Mononuclear cell (primary cell): ENCODE measurements at regions not wholly inside any gene's neighbourhood (a gene's known extent, or its start where the extent isn't known, plus 50 kb on each side); places are given as distances from the start of the nearest gene placed in this dataset.
"Not testable (repeated sequence)": the region's sequence is repeated elsewhere in the genome, so short reads cannot be mapped to it uniquely, and the experiment has no call there.

Source experiments
- H3K27me3 ChIP-seq: 2 replicates; pipeline ENCODE4 v1.6.0; 2011; ENCODE audit warnings: low read length, control low read depth; ENCODE audit not compliant: insufficient read depth
- H3K4me1 ChIP-seq: 2 replicates; pipeline ENCODE4 v1.5.1; 2011; ENCODE audit warnings: mild to moderate bottlenecking, low read length, control low read depth; ENCODE audit not compliant: insufficient read depth
- H3K4me3 ChIP-seq: 2 replicates; pipeline ENCODE4 v1.5.1; 2011; ENCODE audit warnings: mild to moderate bottlenecking, low read length, moderate library complexity
- H3K9me3 ChIP-seq: 2 replicates; pipeline ENCODE4 v1.5.1; 2011; ENCODE audit warnings: low read depth, mild to moderate bottlenecking, control low read depth, low read length

GRCh38 chr10:21463436-21463835, 62.0 kb downstream of the SKIDA1 start:
- Histone ChIP-seq H3K27me3 (no peaks in the 10 kb centered on the region), H3K4me3 (no peak overlapping the region), H3K9me3 (no peaks in the 10 kb centered on the region), H3K4me1 (no peaks in the 10 kb centered on the region)

- Histone ChIP-seq H3K27me3 (no peaks in the 10 kb centered on the region), H3K4me1 (no peaks in the 10 kb centered on the region), H3K4me3 (no peak overlapping the region), H3K9me3 (no peaks in the 10 kb centered on the region)
Measured at GRCh38 chr10:21458126-21458871, 67.2 kb downstream of the SKIDA1 start.

DNA sequence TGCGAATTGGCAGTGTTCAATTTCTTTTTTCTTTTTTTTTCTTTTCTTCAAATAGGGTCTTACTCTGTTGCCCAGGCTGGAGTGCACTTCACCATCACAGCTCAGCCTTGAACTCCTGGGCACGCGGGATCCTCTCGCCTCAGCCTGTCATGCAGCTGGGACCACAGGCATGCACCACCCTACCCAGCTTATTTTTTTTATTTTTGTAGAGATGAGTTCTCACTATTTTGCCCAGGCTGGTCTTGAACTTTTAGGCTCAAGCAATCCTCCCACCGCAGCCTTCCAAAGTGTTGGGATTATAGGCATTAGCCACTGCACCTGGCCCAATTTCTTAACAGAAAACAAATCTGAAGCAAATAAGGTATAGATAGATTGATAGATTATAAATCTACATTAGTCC, 69.3 kb downstream of the SKIDA1 start:
- H3K9me3 ChIP-seq, result no peaks in the 10 kb centered on the region
- H3K4me3 ChIP-seq, result no peak overlapping the region
- H3K4me1 ChIP-seq, result no peaks in the 10 kb centered on the region
- H3K27me3 ChIP-seq, result no peaks in the 10 kb centered on the region

DNA sequence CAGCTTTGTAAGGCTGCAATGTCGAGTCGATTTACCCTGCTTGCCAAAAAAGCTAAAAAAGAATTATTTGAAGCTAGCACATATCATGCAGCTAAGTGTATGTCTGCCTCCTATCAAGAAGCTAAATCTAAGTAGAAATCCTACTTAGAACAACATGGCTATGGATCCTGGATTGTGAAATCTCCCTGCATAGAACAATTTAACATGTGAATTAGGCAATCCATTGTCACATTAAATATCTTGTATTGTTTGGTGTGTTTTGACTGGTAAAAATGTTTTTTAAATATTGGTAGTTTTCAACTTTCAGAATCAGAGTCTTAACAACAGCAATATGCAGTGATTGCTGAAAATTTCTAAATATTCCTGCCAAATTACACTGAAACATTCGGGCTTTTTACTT, 73.3 kb downstream of the SKIDA1 start:
- Histone ChIP-seq H3K4me3 (no peak overlapping the region), H3K9me3 (no peaks in the 10 kb centered on the region), H3K4me1 (no peaks in the 10 kb centered on the region), H3K27me3 (no peaks in the 10 kb centered on the region)

DNA sequence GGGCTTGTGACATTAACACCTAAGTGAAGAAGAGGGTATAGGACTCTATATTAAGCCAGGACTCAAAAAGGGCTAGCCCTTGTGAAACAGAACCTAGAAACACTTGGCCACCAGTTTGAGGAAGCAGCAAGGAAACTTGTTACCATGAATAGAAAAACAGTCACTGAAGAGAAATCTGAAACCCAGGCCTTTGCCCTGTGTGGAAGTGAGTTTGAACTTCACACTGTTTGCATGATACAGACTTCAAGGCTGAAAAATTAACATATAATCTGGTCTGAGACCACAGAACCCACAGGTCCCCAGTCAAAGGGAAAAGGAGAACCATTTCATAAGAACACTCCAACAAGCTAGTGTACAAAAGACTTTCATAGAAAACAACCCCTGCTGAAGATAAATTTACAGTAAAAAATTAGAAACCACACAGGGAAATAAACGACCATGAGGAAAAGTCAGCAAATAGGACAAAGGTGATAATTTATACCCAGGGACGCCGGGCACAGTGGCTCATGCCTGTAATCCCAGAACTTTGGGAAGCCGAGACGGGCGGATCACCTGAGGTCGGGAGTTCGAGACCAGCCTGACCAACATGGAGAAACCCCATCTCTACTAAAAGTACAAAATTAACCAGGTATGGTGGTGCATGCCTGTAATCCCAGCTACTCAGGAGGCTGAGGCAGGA, 76.1 kb downstream of the SKIDA1 start:
- Histone ChIP-seq H3K4me3 (no peak overlapping the region), H3K9me3 (no peaks in the 10 kb centered on the region), H3K4me1 (no peaks in the 10 kb centered on the region), H3K27me3 (no peaks in the 10 kb centered on the region)

DNA sequence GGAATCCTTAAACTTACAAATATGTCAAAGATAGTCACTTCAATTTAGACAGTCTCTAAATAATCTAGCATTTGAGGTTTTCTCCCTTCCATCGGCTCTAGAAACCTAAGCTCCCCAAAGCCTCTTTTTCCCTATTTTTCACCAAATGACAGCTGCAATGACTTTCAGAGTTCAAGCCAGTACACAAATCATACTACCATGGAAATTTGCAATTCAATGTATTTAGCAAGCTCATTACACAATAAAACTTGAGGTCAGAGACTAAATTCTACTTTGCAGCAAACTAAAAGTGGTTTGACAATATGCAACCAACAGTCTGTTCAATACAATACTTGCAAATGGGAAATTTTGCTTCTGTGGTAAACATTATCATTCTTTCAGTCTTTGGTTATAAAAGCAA, 80.3 kb downstream of the SKIDA1 start:
- no peaks in the 10 kb centered on the region for H3K9me3 ChIP-seq
- no peaks in the 10 kb centered on the region for H3K27me3 ChIP-seq
- no peak overlapping the region for H3K4me3 ChIP-seq
- H3K4me1 ChIP-seq, result no peaks in the 10 kb centered on the region

DNA sequence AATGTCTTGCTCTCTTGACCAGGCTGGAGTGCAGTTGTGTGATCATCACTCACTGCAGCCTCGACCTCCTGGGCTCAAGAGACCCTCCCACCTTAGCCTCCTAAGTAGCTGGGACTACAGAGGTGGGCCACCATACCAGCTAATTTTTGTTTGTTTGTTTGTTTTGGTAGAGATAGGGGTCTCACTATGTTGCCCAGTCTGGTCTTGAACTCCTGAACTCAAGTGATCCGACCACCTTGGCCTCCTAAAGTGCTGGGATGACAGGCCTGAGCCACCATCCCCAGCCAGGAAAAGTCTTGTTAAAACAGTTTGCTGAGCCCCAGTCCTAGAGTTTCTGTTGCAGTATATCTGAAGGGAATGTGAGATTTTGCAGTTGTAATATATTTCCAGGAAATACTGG, 83.9 kb downstream of the SKIDA1 start:
- Histone ChIP-seq H3K4me3 (no peak overlapping the region), H3K4me1 (no peaks in the 10 kb centered on the region), H3K27me3 (no peaks in the 10 kb centered on the region), H3K9me3 (no peaks in the 10 kb centered on the region)

- H3K4me3 ChIP-seq, H3K27me3 ChIP-seq, H3K4me1 ChIP-seq, H3K9me3 ChIP-seq: not testable (repeated sequence)
Measured at GRCh38 chr10:21438914-21439313, 86.6 kb downstream of the SKIDA1 start.

- Histone ChIP-seq H3K9me3 (no peaks in the 10 kb centered on the region), H3K4me3 (no peak overlapping the region)
Measured at GRCh38 chr10:21437770-21438382, 87.6 kb downstream of the SKIDA1 start.

DNA sequence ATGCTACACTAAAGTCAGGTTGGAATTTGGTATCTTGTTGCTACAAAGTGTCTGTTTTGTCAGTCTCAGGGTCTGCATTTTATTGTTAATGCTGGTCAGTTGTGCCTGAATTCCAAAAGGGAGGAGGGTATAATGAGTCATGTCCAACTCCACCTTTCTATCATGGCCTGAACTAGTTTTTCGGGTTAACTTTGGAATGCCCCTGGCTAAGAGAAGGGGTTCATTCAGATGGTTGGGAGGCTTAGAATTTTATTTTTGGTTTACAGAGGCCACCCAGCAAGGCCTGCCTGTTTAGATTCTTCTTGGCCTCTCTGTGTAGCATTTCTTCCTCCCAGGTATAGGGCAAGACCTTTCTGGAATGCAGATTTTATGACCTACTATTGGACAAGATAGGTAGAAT, 93.2 kb downstream of the SKIDA1 start:
- Histone ChIP-seq H3K4me3 (no peak overlapping the region), H3K27me3 (no peaks in the 10 kb centered on the region), H3K4me1 (no peaks in the 10 kb centered on the region), H3K9me3 (no peaks in the 10 kb centered on the region)

More at GRCh38 chr10:21437770-21438382, 87.6 kb downstream of the SKIDA1 start:
- H3K4me1 ChIP-seq, result no peaks in the 10 kb centered on the region
- H3K27me3 ChIP-seq, result no peaks in the 10 kb centered on the region

DNA sequence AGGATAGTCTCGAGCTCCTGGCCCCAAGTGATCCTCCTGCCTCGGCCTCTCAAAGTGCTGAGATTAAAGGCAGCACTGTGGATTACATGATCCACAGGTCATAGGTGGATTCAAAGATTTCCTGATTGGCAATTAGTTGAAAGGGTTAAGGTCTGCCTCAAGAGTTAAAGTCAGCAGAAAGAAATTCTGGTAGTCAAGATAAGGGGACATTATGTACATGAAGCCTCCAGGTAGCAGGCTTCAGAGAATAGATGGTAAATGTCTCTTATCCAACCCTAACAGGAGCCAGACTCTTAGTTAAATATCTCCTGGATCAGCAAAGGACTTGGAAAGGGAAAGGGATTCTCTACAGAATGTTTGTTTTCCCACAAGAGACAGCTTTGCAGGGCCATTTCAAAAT, 93.7 kb downstream of the SKIDA1 start:
- no peaks in the 10 kb centered on the region for H3K4me1 ChIP-seq
- no peaks in the 10 kb centered on the region for H3K9me3 ChIP-seq
- no peak overlapping the region for H3K4me3 ChIP-seq
- H3K27me3 ChIP-seq, result no peaks in the 10 kb centered on the region

- Histone ChIP-seq H3K4me3 (no peak overlapping the region), H3K9me3 (no peaks in the 10 kb centered on the region), H3K27me3 (no peaks in the 10 kb centered on the region), H3K4me1 (no peaks in the 10 kb centered on the region)
Measured at GRCh38 chr10:21427804-21428481, 97.5 kb downstream of the SKIDA1 start.

- Histone ChIP-seq H3K4me1 (no peaks in the 10 kb centered on the region), H3K27me3 (no peaks in the 10 kb centered on the region), H3K4me3 (no peak overlapping the region), H3K9me3 (no peaks in the 10 kb centered on the region)
Measured at GRCh38 chr10:21424459-21424861, 101.0 kb downstream of the SKIDA1 start.

DNA sequence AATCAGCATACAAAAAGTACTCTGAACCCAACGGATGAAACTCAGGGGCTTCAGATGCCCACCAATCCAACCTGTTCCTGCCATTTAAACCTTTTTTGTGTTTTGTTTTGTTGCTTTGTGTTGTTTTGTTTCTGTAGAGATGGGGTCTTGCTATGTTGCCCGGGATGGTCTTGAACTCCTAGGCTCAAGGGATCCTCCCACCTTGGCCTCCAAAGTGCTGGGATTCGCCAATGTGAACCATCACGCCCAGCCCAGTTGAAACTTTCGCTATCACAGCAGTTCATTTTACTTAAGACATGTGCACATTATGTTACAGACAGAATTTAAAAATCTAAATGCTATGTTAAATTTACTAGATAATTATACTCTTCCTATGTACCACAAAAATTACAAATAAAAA, 101.6 kb downstream of the SKIDA1 start:
- H3K27me3 ChIP-seq, result no peaks in the 10 kb centered on the region
- no peak overlapping the region for H3K4me3 ChIP-seq
- H3K9me3 ChIP-seq, result no peaks in the 10 kb centered on the region
- H3K4me1 ChIP-seq, result no peaks in the 10 kb centered on the region

DNA sequence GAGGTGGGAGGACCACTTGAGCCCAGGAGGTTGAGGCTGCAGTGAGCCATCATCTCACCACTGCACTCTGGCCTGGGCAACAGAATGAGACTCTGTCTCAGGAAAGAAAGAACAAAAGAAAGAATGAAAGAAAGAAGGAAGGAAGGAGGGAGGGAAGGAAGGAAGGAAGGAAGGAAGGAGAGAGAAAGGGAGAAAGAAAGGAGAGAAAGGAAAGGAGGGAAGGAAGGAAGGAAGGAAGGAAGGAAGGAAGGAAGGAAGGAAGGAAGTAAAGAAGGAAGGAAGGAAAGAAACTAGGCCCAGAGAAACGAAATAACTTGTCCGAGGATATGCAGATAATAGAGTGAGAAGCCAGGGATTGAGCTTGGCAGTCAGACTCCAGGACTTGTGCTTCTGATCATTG, 102.1 kb downstream of the SKIDA1 start:
- H3K4me1 ChIP-seq, result no peaks in the 10 kb centered on the region
- no peaks in the 10 kb centered on the region for H3K9me3 ChIP-seq
- no peaks in the 10 kb centered on the region for H3K27me3 ChIP-seq
- H3K4me3 ChIP-seq, result no peak overlapping the region
